Natural killer cell (primary cell): ENCODE measurements at regions not wholly inside any gene's neighbourhood (a gene's known extent, or its start where the extent isn't known, plus 50 kb on each side); places are given as distances from the start of the nearest gene placed in this dataset.
"Not testable (repeated sequence)": the region's sequence is repeated elsewhere in the genome, so short reads cannot be mapped to it uniquely, and the experiment has no call there.

ENCODE experiments used
- ATAC-seq, 3 donors: fragments of 150-1000 bp in 2 of 3; fragments of 200-7000 bp in 1 of 3; cut with Tn5 transposase; 1 replicate in 1 of 3; 2 replicates in 2 of 3; pipeline ENCODE4 v1.10.0; 2021; ENCODE audit warnings: mild to moderate bottlenecking in 2 of 3, moderate library complexity in 2 of 3
- DNase-seq, 2 donors: peaks; one replicate each; pipeline versions ENCODE4 v3.0.0 to v3.0.0-alpha.2; 2013 to 2021; ENCODE audit warnings: mixed read lengths in 1 of 2
- H3K27ac ChIP-seq: one replicate; pipeline ENCODE4 v1.5.1; 2013; ENCODE audit warnings: mild to moderate bottlenecking, low read length
- H3K27me3 ChIP-seq: one replicate; pipeline ENCODE4 v1.6.1; 2013; ENCODE audit warnings: low read length; ENCODE audit not compliant: control insufficient read depth, insufficient read depth
- H3K36me3 ChIP-seq: one replicate; pipeline ENCODE4 v1.6.1; 2013; ENCODE audit warnings: low read length; ENCODE audit not compliant: control insufficient read depth, insufficient read depth
- H3K4me1 ChIP-seq: one replicate; pipeline ENCODE4 v1.6.1; 2013; ENCODE audit warnings: low read length; ENCODE audit not compliant: control insufficient read depth, insufficient read depth
- H3K4me3 ChIP-seq: one replicate; pipeline ENCODE4 v1.5.1; 2013; ENCODE audit warnings: low read length
- H3K9me3 ChIP-seq: one replicate; pipeline ENCODE4 v1.6.1; 2013; ENCODE audit warnings: low read length; ENCODE audit not compliant: control insufficient read depth, insufficient read depth
- H3K27ac Mint-ChIP-seq, 2 donors: one replicate each; pipeline ENCODE4 v1.8.0; 2022; ENCODE audit warnings: mild to moderate bottlenecking in 2 of 2, mixed read lengths in 2 of 2, moderate library complexity in 1 of 2
- H3K27me3 Mint-ChIP-seq, 2 donors: one replicate each; pipeline ENCODE4 v1.8.0; 2022; ENCODE audit warnings: low read depth in 2 of 2, mixed read lengths in 2 of 2
- H3K36me3 Mint-ChIP-seq: one replicate; pipeline ENCODE4 v1.8.0; 2022; ENCODE audit warnings: mixed read lengths
- H3K4me1 Mint-ChIP-seq, 2 donors: one replicate each; pipeline ENCODE4 v1.8.0; 2022; ENCODE audit warnings: mixed read lengths in 2 of 2
- H3K4me3 Mint-ChIP-seq: one replicate; pipeline ENCODE4 v1.8.0; 2022; ENCODE audit warnings: mild to moderate bottlenecking, moderate library complexity, mixed read lengths
- H3K9me3 Mint-ChIP-seq, 2 donors: one replicate each; pipeline ENCODE4 v1.8.0; 2022; ENCODE audit warnings: mixed read lengths in 2 of 2
- WGBS: methylation state at CpG from one replicate; pipeline ENCODE4 v1.1.7; 2013; ENCODE audit warnings: missing lambda C conversion rate; ENCODE audit not compliant: insufficient coverage; 5-methylcytosine and 5-hydroxymethylcytosine counted together
- intact Hi-C: fragments of 100-400 bp; cut with micrococcal nuclease; formaldehyde crosslinking; loops from one replicate; pipeline ENCODE4 v1.14.2; 2022
- TF ChIP-seq, protein P1 (sequence below): fragments of 200-600 bp; IDR thresholded peaks from one replicate; pipeline ENCODE4 v1.8.0; 2022; ENCODE audit warnings: antibody characterized with exemption

GRCh38 chrX:66863721-66864120, 224.8 kb upstream of the EDA2R start:
- no peak overlapping the region for H3K27ac ChIP-seq
- H3K4me1 ChIP-seq = no peaks in the 10 kb centered on the region
- WGBS = 71% methylated on average over 1 of the region's 2 CpGs
- no peak overlapping the region for H3K4me3 ChIP-seq
- DNase-seq (no peak), ATAC-seq (no peak)
- H3K36me3 Mint-ChIP-seq = no peaks in the 10 kb centered on the region
- no peaks in the 10 kb centered on the region for H3K27me3 Mint-ChIP-seq
- H3K9me3 Mint-ChIP-seq = peaks cover 0 to 3% of the 10 kb centered on the region in 2 donors
- H3K9me3 ChIP-seq = no peaks in the 10 kb centered on the region
- intact Hi-C loops = no loop called here
- no peaks in the 10 kb centered on the region for H3K36me3 ChIP-seq
- H3K27ac Mint-ChIP-seq = no peak overlapping the region
- H3K4me1 Mint-ChIP-seq = no peaks in the 10 kb centered on the region
- H3K27me3 ChIP-seq = no peaks in the 10 kb centered on the region
- H3K4me3 Mint-ChIP-seq = no peak overlapping the region
- TF ChIP-seq, protein P1, sequence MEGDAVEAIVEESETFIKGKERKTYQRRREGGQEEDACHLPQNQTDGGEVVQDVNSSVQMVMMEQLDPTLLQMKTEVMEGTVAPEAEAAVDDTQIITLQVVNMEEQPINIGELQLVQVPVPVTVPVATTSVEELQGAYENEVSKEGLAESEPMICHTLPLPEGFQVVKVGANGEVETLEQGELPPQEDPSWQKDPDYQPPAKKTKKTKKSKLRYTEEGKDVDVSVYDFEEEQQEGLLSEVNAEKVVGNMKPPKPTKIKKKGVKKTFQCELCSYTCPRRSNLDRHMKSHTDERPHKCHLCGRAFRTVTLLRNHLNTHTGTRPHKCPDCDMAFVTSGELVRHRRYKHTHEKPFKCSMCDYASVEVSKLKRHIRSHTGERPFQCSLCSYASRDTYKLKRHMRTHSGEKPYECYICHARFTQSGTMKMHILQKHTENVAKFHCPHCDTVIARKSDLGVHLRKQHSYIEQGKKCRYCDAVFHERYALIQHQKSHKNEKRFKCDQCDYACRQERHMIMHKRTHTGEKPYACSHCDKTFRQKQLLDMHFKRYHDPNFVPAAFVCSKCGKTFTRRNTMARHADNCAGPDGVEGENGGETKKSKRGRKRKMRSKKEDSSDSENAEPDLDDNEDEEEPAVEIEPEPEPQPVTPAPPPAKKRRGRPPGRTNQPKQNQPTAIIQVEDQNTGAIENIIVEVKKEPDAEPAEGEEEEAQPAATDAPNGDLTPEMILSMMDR = no peak

DNA sequence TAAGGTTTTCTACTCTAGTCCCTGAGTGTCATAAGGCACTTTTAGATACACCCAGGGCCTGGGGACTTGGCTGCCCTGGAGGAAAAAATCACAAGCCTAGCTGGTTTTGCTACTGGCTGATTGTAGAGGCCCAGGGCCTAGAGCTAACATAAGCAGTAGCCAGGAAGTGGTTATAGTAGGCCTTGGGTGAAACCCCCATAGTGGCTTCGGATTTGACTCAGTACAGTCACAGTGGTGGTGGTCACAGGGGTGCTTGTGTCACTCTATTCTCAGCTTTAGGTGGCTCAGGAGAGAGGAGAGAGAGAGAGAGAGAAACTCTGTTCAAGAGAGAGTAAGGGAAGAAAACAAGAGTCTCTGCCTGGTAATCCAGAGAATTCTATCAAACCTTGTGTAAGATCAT, 194.5 kb upstream of the EDA2R start:
- WGBS = 71% methylated on average over 1 of the region's 1 CpG
- ATAC-seq (peak in 1 of 3 donors; percentile 41), DNase-seq (no peak)
- H3K36me3 Mint-ChIP-seq = no peaks in the 10 kb centered on the region
- H3K27me3 Mint-ChIP-seq = no peaks in the 10 kb centered on the region
- H3K9me3 ChIP-seq = peaks cover 7% of the 10 kb centered on the region
- no peaks in the 10 kb centered on the region for H3K4me1 Mint-ChIP-seq
- H3K36me3 ChIP-seq = no peaks in the 10 kb centered on the region
- H3K9me3 Mint-ChIP-seq = peaks cover 4 to 7% of the 10 kb centered on the region in 2 donors
- no peaks in the 10 kb centered on the region for H3K4me1 ChIP-seq
- intact Hi-C loops = no loop called here
- TF ChIP-seq, protein P1 = no peak
- H3K27me3 ChIP-seq = no peaks in the 10 kb centered on the region
- H3K27ac Mint-ChIP-seq = no peak overlapping the region
- no peak overlapping the region for H3K27ac ChIP-seq
- H3K4me3 Mint-ChIP-seq = no peak overlapping the region
- no peak overlapping the region for H3K4me3 ChIP-seq

GRCh38 chrX:66815227-66815626, 176.3 kb upstream of the EDA2R start:
- Mint-ChIP-seq H3K27ac (no peak overlapping the region), H3K27me3 (no peaks in the 10 kb centered on the region), H3K4me3 (no peak overlapping the region), H3K36me3 (no peaks in the 10 kb centered on the region), H3K4me1 (no peaks in the 10 kb centered on the region), H3K9me3 (peaks cover 3 to 4% of the 10 kb centered on the region in 2 donors)
- no peaks in the 10 kb centered on the region for H3K4me1 ChIP-seq
- H3K27ac ChIP-seq = no peak overlapping the region
- H3K27me3 ChIP-seq = no peaks in the 10 kb centered on the region
- DNase-seq (no peak), ATAC-seq (no peak)
- WGBS = 55% methylated on average over 1 of the region's 1 CpG
- H3K4me3 ChIP-seq = no peak overlapping the region
- H3K36me3 ChIP-seq = no peaks in the 10 kb centered on the region
- H3K9me3 ChIP-seq = no peaks in the 10 kb centered on the region
- intact Hi-C loops = no loop called here
- TF ChIP-seq, protein P1 = no peak

GRCh38 chrX:66794514-66794913, 155.6 kb upstream of the EDA2R start:
- intact Hi-C loops, H3K4me3 ChIP-seq, DNase-seq, ATAC-seq, H3K27me3 ChIP-seq, H3K27ac ChIP-seq, H3K4me1 ChIP-seq, H3K36me3 Mint-ChIP-seq, H3K4me1 Mint-ChIP-seq, H3K27ac Mint-ChIP-seq, H3K9me3 ChIP-seq, H3K27me3 Mint-ChIP-seq, H3K36me3 ChIP-seq, H3K4me3 Mint-ChIP-seq: not testable (repeated sequence)
- WGBS = 78% methylated on average over 4 of the region's 5 CpGs
- peaks cover 7 to 12% of the 10 kb centered on the region in 2 donors for H3K9me3 Mint-ChIP-seq
